SHP77 (cell line): ENCODE measurements at regions not wholly inside any gene's neighbourhood (a gene's known extent, or its start where the extent isn't known, plus 50 kb on each side); places are given as distances from the start of the nearest gene placed in this dataset.
"Not testable (repeated sequence)": the region's sequence is repeated elsewhere in the genome, so short reads cannot be mapped to it uniquely, and the experiment has no call there.

Experiments
- DNase-seq, 2 experiments: peaks; one replicate each; lab custom pipeline; 2025; lab: John Stamatoyannopoulos, UW

GRCh38 chr2:62330959-62331358 is 135.0 kb downstream of the B3GNT2 start:
- DNase-seq: no peak

- no peak for DNase-seq
Observed at GRCh38 chr2:62329797-62330196, 133.9 kb downstream of the B3GNT2 start.

GRCh38 chr2:62326735-62327134 is 130.8 kb downstream of the B3GNT2 start:
- no peak for DNase-seq

GRCh38 chr2:62325398-62325797 is 129.5 kb downstream of the B3GNT2 start:
- no peak for DNase-seq

- no peak for DNase-seq
Observed at GRCh38 chr2:62321380-62322289, 125.7 kb downstream of the B3GNT2 start.

- DNase-seq: no peak
Observed at GRCh38 chr2:62320657-62321357, 124.9 kb downstream of the B3GNT2 start.

GRCh38 chr2:62320137-62320536 is 124.2 kb downstream of the B3GNT2 start:
- not testable (repeated sequence) for DNase-seq

GRCh38 chr2:62319070-62319469 is 123.2 kb downstream of the B3GNT2 start:
- no peak for DNase-seq

GRCh38 chr2:62315476-62315875 is 119.6 kb downstream of the B3GNT2 start:
- no peak for DNase-seq

- no peak for DNase-seq
Observed at GRCh38 chr2:62314291-62314690, 118.4 kb downstream of the B3GNT2 start.

GRCh38 chr2:62313449-62314227 is 117.7 kb downstream of the B3GNT2 start:
- no peak for DNase-seq

- no peak for DNase-seq
Observed at GRCh38 chr2:62309465-62310091, 113.7 kb downstream of the B3GNT2 start.

GRCh38 chr2:62309081-62309464 is 113.2 kb downstream of the B3GNT2 start:
- DNase-seq: no peak

- DNase-seq: no peak
Observed at GRCh38 chr2:62307469-62308389, 111.8 kb downstream of the B3GNT2 start.

- DNase-seq: peak; percentile 45 to 47
Observed at GRCh38 chr2:62306751-62307468, 111.0 kb downstream of the B3GNT2 start.

- peak; percentile 13 to 36 for DNase-seq
Observed at GRCh38 chr2:62305421-62306176, 109.7 kb downstream of the B3GNT2 start.

GRCh38 chr2:62304429-62305417 is 108.8 kb downstream of the B3GNT2 start:
- DNase-seq: peak; percentile 37 to 44

GRCh38 chr2:62303788-62304187 is 107.9 kb downstream of the B3GNT2 start:
- DNase-seq: no peak
